Body of pancreas (tissue), 4 donors: ENCODE measurements at regions not wholly inside any gene's neighbourhood (a gene's known extent, or its start where the extent isn't known, plus 50 kb on each side); places are given as distances from the start of the nearest gene placed in this dataset.

Experiments used
- CTCF ChIP-seq, 7 experiments: fragments of 450-650 bp in 4 of 7; fragments of 200-600 bp in 3 of 7; sonication (generic) in 3 of 7; IDR thresholded peaks; one replicate each; pipeline ENCODE4 v1.5.1; 2016 to 2019; ENCODE audit warnings: antibody characterized with exemption in 7 of 7
- POLR2A ChIP-seq, 3 donors: fragments of 450-650 bp; IDR thresholded peaks; one replicate each; pipeline ENCODE4 v1.6.1; 2016; ENCODE audit warnings: antibody characterized with exemption in 3 of 3, mild to moderate bottlenecking in 2 of 3

DNA sequence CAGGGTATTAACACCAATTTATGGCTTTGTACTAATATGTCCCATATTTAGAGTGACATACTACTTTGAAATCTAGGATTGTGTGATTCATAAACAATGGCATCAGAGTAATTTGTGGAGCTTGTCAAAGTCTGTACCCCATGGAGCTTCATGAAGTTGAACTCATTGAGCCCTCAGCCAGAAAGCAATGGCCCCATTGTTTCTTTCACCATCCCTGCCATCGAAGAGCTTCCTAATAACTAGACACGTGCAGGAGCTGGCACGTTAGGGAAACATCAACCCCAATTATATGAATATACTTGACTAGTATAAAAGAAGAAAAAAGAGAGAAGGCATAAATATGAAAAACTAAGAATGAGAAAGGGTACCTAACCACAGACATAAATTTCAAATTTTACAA is 206.6 kb downstream of the CXCL12 start:
- TF ChIP-seq CTCF (IDR thresholded peaks at IDR 0.05) (no peak), POLR2A (IDR thresholded peaks at IDR 0.05) (no peak)
